Activated T-helper 17 cell treated with anti-CD3 and anti-CD28 coated beads, Interleukin-2, amount 50 U/mL, for 72 hours (primary cell): ENCODE measurements at regions not wholly inside any gene's neighbourhood (a gene's known extent, or its start where the extent isn't known, plus 50 kb on each side); places are given as distances from the start of the nearest gene placed in this dataset.

Source experiments
- ATAC-seq: fragments of 150-1000 bp; cut with Tn5 transposase; replicated peaks from 2 replicates; pipeline ENCODE4 v1.10.0; 2021; ENCODE audit warnings: mild to moderate bottlenecking, moderate library complexity
- H3K27ac Mint-ChIP-seq: one replicate; pipeline ENCODE4 v1.8.0; 2022; ENCODE audit warnings: mixed read lengths
- H3K27me3 Mint-ChIP-seq: one replicate; pipeline ENCODE4 v1.8.0; 2022; ENCODE audit warnings: mixed read lengths
- H3K36me3 Mint-ChIP-seq: one replicate; pipeline ENCODE4 v1.8.0; 2022; ENCODE audit warnings: low read depth, mild to moderate bottlenecking, mixed read lengths
- H3K4me1 Mint-ChIP-seq: one replicate; pipeline ENCODE4 v1.8.0; 2022; ENCODE audit warnings: mixed read lengths
- H3K4me3 Mint-ChIP-seq: one replicate; pipeline ENCODE4 v1.8.0; 2022; ENCODE audit warnings: mild to moderate bottlenecking, mixed read lengths
- H3K9me3 Mint-ChIP-seq: one replicate; pipeline ENCODE4 v1.8.0; 2022; ENCODE audit warnings: mixed read lengths

- Mint-ChIP-seq H3K36me3 (no peaks in the 10 kb centered on the region), H3K9me3 (no peaks in the 10 kb centered on the region), H3K4me3 (no peak overlapping the region), H3K27ac (no peak overlapping the region), H3K27me3 (peaks cover 15% of the 10 kb centered on the region), H3K4me1 (no peaks in the 10 kb centered on the region)
- no peak for ATAC-seq
These were observed 79.5 kb downstream of the FAM161A start for GRCh38 chr2:61774351-61774750.

- Mint-ChIP-seq H3K4me3 (no peak overlapping the region), H3K27me3 (peaks cover 11% of the 10 kb centered on the region), H3K27ac (no peak overlapping the region), H3K36me3 (no peaks in the 10 kb centered on the region), H3K9me3 (no peaks in the 10 kb centered on the region), H3K4me1 (no peaks in the 10 kb centered on the region)
- ATAC-seq = no peak
These were observed 81.7 kb downstream of the FAM161A start for GRCh38 chr2:61771904-61772845.

GRCh38 chr2:61770746-61771145 lies 83.1 kb downstream of the FAM161A start:
- H3K4me3 Mint-ChIP-seq = no peak overlapping the region
- ATAC-seq = no peak
- no peak overlapping the region for H3K27ac Mint-ChIP-seq
- H3K27me3 Mint-ChIP-seq = peaks cover 4% of the 10 kb centered on the region
- H3K4me1 Mint-ChIP-seq = no peaks in the 10 kb centered on the region
- H3K9me3 Mint-ChIP-seq = no peaks in the 10 kb centered on the region
- H3K36me3 Mint-ChIP-seq = no peaks in the 10 kb centered on the region

- no peak overlapping the region for H3K4me3 Mint-ChIP-seq
- no peaks in the 10 kb centered on the region for H3K36me3 Mint-ChIP-seq
- no peaks in the 10 kb centered on the region for H3K4me1 Mint-ChIP-seq
- peaks cover 4% of the 10 kb centered on the region for H3K27me3 Mint-ChIP-seq
- no peak for ATAC-seq
- H3K27ac Mint-ChIP-seq = no peak overlapping the region
- H3K9me3 Mint-ChIP-seq = no peaks in the 10 kb centered on the region
These were observed 83.6 kb downstream of the FAM161A start for GRCh38 chr2:61770298-61770697.

GRCh38 chr2:61769093-61769675 lies 84.7 kb downstream of the FAM161A start:
- Mint-ChIP-seq H3K36me3 (peaks cover 4% of the 10 kb centered on the region), H3K4me3 (no peak overlapping the region), H3K27me3 (peaks cover 4% of the 10 kb centered on the region), H3K4me1 (no peaks in the 10 kb centered on the region), H3K9me3 (no peaks in the 10 kb centered on the region), H3K27ac (no peak overlapping the region)
- no peak for ATAC-seq

- peaks cover 9% of the 10 kb centered on the region for H3K4me1 Mint-ChIP-seq
- peak; percentile 96 for ATAC-seq
- no peaks in the 10 kb centered on the region for H3K9me3 Mint-ChIP-seq
- peaks cover 10% of the 10 kb centered on the region for H3K36me3 Mint-ChIP-seq
- peak overlapping the region; percentile 96 for H3K4me3 Mint-ChIP-seq
- H3K27ac Mint-ChIP-seq = peak overlapping the region; percentile 98
- no peaks in the 10 kb centered on the region for H3K27me3 Mint-ChIP-seq
These were observed 89.6 kb downstream of the FAM161A start for GRCh38 chr2:61764035-61764800.

GRCh38 chr2:61763605-61764034 lies 90.2 kb downstream of the FAM161A start:
- Mint-ChIP-seq H3K27ac (peak overlapping the region; percentile 98), H3K36me3 (peaks cover 10% of the 10 kb centered on the region), H3K9me3 (no peaks in the 10 kb centered on the region), H3K4me1 (peaks cover 9% of the 10 kb centered on the region), H3K4me3 (peak overlapping the region; percentile 96), H3K27me3 (no peaks in the 10 kb centered on the region)
- ATAC-seq = peak; percentile 17

GRCh38 chr2:61762292-61762691 lies 91.6 kb downstream of the FAM161A start:
- H3K27ac Mint-ChIP-seq = peak overlapping the region; percentile 98
- no peaks in the 10 kb centered on the region for H3K27me3 Mint-ChIP-seq
- H3K36me3 Mint-ChIP-seq = peaks cover 10% of the 10 kb centered on the region
- peaks cover 15% of the 10 kb centered on the region for H3K4me1 Mint-ChIP-seq
- H3K9me3 Mint-ChIP-seq = no peaks in the 10 kb centered on the region
- H3K4me3 Mint-ChIP-seq = peak overlapping the region; percentile 96
- ATAC-seq = peak; percentile 12

GRCh38 chr2:61759718-61760117 lies 94.1 kb downstream of the FAM161A start:
- peak overlapping the region; percentile 6 for H3K4me3 Mint-ChIP-seq
- H3K9me3 Mint-ChIP-seq = no peaks in the 10 kb centered on the region
- no peaks in the 10 kb centered on the region for H3K27me3 Mint-ChIP-seq
- peaks cover 10% of the 10 kb centered on the region for H3K36me3 Mint-ChIP-seq
- H3K4me1 Mint-ChIP-seq = peaks cover 15% of the 10 kb centered on the region
- H3K27ac Mint-ChIP-seq = peak overlapping the region; percentile 64
- no peak for ATAC-seq

GRCh38 chr2:61759005-61759404 lies 94.9 kb downstream of the FAM161A start:
- H3K4me1 Mint-ChIP-seq = peaks cover 15% of the 10 kb centered on the region
- H3K27ac Mint-ChIP-seq = no peak overlapping the region
- H3K36me3 Mint-ChIP-seq = peaks cover 4% of the 10 kb centered on the region
- no peaks in the 10 kb centered on the region for H3K9me3 Mint-ChIP-seq
- H3K4me3 Mint-ChIP-seq = no peak overlapping the region
- no peaks in the 10 kb centered on the region for H3K27me3 Mint-ChIP-seq
- ATAC-seq = no peak

GRCh38 chr2:61758159-61758558 lies 95.7 kb downstream of the FAM161A start:
- no peaks in the 10 kb centered on the region for H3K36me3 Mint-ChIP-seq
- peaks cover 5% of the 10 kb centered on the region for H3K9me3 Mint-ChIP-seq
- ATAC-seq = peak; percentile 44
- H3K4me1 Mint-ChIP-seq = peaks cover 15% of the 10 kb centered on the region
- no peaks in the 10 kb centered on the region for H3K27me3 Mint-ChIP-seq
- H3K4me3 Mint-ChIP-seq = no peak overlapping the region
- H3K27ac Mint-ChIP-seq = no peak overlapping the region

- peaks cover 5% of the 10 kb centered on the region for H3K9me3 Mint-ChIP-seq
- H3K27ac Mint-ChIP-seq = no peak overlapping the region
These were observed 100.3 kb downstream of the FAM161A start for GRCh38 chr2:61753512-61753911.

GRCh38 chr2:61750624-61751023 lies 103.2 kb downstream of the FAM161A start:
- H3K9me3 Mint-ChIP-seq = peaks cover 5% of the 10 kb centered on the region
- H3K36me3 Mint-ChIP-seq = no peaks in the 10 kb centered on the region
- no peak overlapping the region for H3K4me3 Mint-ChIP-seq
- ATAC-seq = no peak
- peaks cover 3% of the 10 kb centered on the region for H3K27me3 Mint-ChIP-seq
- H3K4me1 Mint-ChIP-seq = no peaks in the 10 kb centered on the region
- H3K27ac Mint-ChIP-seq = no peak overlapping the region

More at GRCh38 chr2:61753512-61753911, 100.3 kb downstream of the FAM161A start:
- no peaks in the 10 kb centered on the region for H3K36me3 Mint-ChIP-seq
- ATAC-seq = no peak
- peaks cover 6% of the 10 kb centered on the region for H3K4me1 Mint-ChIP-seq
- H3K27me3 Mint-ChIP-seq = no peaks in the 10 kb centered on the region
- no peak overlapping the region for H3K4me3 Mint-ChIP-seq

GRCh38 chr2:61742955-61743354 lies 110.9 kb downstream of the FAM161A start:
- Mint-ChIP-seq H3K4me3 (no peak overlapping the region), H3K36me3 (no peaks in the 10 kb centered on the region), H3K9me3 (no peaks in the 10 kb centered on the region), H3K4me1 (no peaks in the 10 kb centered on the region), H3K27me3 (peaks cover 3% of the 10 kb centered on the region), H3K27ac (no peak overlapping the region)
- ATAC-seq = no peak
